GM19238 (cell line): ENCODE measurements at regions not wholly inside any gene's neighbourhood (a gene's known extent, or its start where the extent isn't known, plus 50 kb on each side); places are given as distances from the start of the nearest gene placed in this dataset.
"Not testable (repeated sequence)": the region's sequence is repeated elsewhere in the genome, so short reads cannot be mapped to it uniquely, and the experiment has no call there.

Experiments
- DNase-seq: peaks from one replicate; pipeline ENCODE4 v3.0.0; 2011; ENCODE audit warnings: low spot score; ENCODE audit not compliant: insufficient read length

GRCh38 chr12:90695415-90695814 lies 259.6 kb downstream of the CCER1 start:
- DNase-seq: no peak

GRCh38 chr12:90690120-90690519 lies 264.9 kb downstream of the CCER1 start:
- DNase-seq: no peak

- DNase-seq: not testable (repeated sequence)
Observed at GRCh38 chr12:90687682-90688081, 267.3 kb downstream of the CCER1 start.

- no peak for DNase-seq
Observed at GRCh38 chr12:90683871-90684270, 271.1 kb downstream of the CCER1 start.

- no peak for DNase-seq
Observed at GRCh38 chr12:90682398-90682797, 272.6 kb downstream of the CCER1 start.

- no peak for DNase-seq
Observed at GRCh38 chr12:90679674-90680073, 275.3 kb downstream of the CCER1 start.

GRCh38 chr12:90677552-90677951 lies 277.4 kb downstream of the CCER1 start:
- DNase-seq: no peak

GRCh38 chr12:90677055-90677454 lies 277.9 kb downstream of the CCER1 start:
- DNase-seq: no peak

GRCh38 chr12:90675106-90675505 lies 279.9 kb downstream of the CCER1 start:
- DNase-seq: no peak

- no peak for DNase-seq
Observed at GRCh38 chr12:90672081-90672480, 282.9 kb downstream of the CCER1 start.

- not testable (repeated sequence) for DNase-seq
Observed at GRCh38 chr12:90663949-90664348, 291.0 kb downstream of the CCER1 start.

GRCh38 chr12:90659060-90659459 lies 295.9 kb downstream of the CCER1 start:
- DNase-seq: no peak

- DNase-seq: no peak
Observed at GRCh38 chr12:90653040-90653439, 301.9 kb downstream of the CCER1 start.

GRCh38 chr12:90652280-90652679 lies 302.7 kb downstream of the CCER1 start:
- DNase-seq: no peak

- no peak for DNase-seq
Observed at GRCh38 chr12:90645181-90645580, 309.8 kb downstream of the CCER1 start.

GRCh38 chr12:90631591-90632212 lies 323.3 kb downstream of the CCER1 start:
- no peak for DNase-seq

GRCh38 chr12:90630006-90630405 lies 325.0 kb downstream of the CCER1 start:
- DNase-seq: no peak

GRCh38 chr12:90628213-90628612 lies 326.8 kb downstream of the CCER1 start:
- no peak for DNase-seq

GRCh38 chr12:90627180-90627896 lies 327.6 kb downstream of the CCER1 start:
- no peak for DNase-seq

- no peak for DNase-seq
Observed at GRCh38 chr12:90622431-90622830, 332.5 kb downstream of the CCER1 start.

GRCh38 chr12:90621927-90622326 lies 333.0 kb downstream of the CCER1 start:
- DNase-seq: no peak

- no peak for DNase-seq
Observed at GRCh38 chr12:90619943-90620342, 335.0 kb downstream of the CCER1 start.

GRCh38 chr12:90618586-90618985 lies 336.4 kb downstream of the CCER1 start:
- no peak for DNase-seq
